Endothelial cell of umbilical vein (primary cell): ENCODE measurements at regions not wholly inside any gene's neighbourhood (a gene's known extent, or its start where the extent isn't known, plus 50 kb on each side); places are given as distances from the start of the nearest gene placed in this dataset.

Experiments
- EZH2 ChIP-seq: IDR thresholded peaks from 2 replicates; pipeline ENCODE4 v1.6.1; 2012; ENCODE audit warnings: borderline replicate concordance, low read depth, mild to moderate bottlenecking, moderate library complexity, low read length, inconsistent platforms; ENCODE audit not compliant: severe bottlenecking
- GATA2 ChIP-seq: IDR thresholded peaks from 2 replicates; pipeline ENCODE4 v1.7.0; 2011; ENCODE audit warnings: low read depth, mild to moderate bottlenecking, moderate library complexity, mixed read lengths, low read length; ENCODE audit not compliant: insufficient read length, insufficient read depth
- MYC ChIP-seq: IDR thresholded peaks from one replicate; pipeline ENCODE4 v1.6.1; 2011; ENCODE audit warnings: mild to moderate bottlenecking, low read depth, low read length
- POLR2A ChIP-seq: IDR thresholded peaks from 2 replicates; pipeline ENCODE4 v1.6.1; 2012; ENCODE audit warnings: low read depth, mild to moderate bottlenecking, control low read depth, low read length
- POLR2AphosphoS5 ChIP-seq: IDR thresholded peaks from 2 replicates; pipeline ENCODE4 v1.6.1; 2012; ENCODE audit warnings: low read depth, mild to moderate bottlenecking, control low read depth, low read length, moderate library complexity; ENCODE audit not compliant: insufficient read depth
- TF ChIP-seq, protein P1 (sequence below), 2 donors: IDR thresholded peaks; 1 replicate in 1 of 2; 2 replicates in 1 of 2; pipeline ENCODE4 v1.5.1; 2011; ENCODE audit warnings: low read length in 2 of 2, mild to moderate bottlenecking in 2 of 2, moderate library complexity in 2 of 2, control low read depth in 1 of 2, inconsistent platforms in 1 of 2, low read depth in 1 of 2; ENCODE audit not compliant: insufficient read depth in 1 of 2; ENCODE audit errors: extremely low read depth in 1 of 2

DNA sequence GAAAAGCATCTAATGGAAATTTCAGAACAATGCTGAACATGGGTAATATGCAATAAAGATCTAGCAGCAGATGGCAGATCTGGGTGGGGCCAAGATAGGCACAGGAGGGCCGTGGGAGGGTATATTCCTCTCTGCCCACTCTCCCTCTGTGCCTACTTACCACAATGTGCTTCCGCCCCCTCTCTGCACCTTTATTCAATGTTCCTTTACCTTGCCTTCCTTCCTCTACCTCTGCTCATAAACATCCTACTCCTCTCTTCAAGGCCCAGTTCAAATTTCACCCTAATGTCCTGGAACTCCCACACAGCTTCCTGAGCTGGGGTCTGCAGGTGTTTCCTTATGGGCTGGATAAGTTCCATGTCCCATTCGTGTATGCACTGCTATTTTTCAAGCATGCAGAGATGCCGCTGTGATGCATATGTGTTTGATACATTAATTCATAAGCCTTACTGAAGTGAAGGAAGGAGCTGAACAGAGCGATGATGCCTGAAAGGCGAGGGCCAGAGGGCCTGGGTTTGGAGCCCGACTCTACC is 65.6 kb upstream of the EDEM3 start:
- TF ChIP-seq, protein P1, sequence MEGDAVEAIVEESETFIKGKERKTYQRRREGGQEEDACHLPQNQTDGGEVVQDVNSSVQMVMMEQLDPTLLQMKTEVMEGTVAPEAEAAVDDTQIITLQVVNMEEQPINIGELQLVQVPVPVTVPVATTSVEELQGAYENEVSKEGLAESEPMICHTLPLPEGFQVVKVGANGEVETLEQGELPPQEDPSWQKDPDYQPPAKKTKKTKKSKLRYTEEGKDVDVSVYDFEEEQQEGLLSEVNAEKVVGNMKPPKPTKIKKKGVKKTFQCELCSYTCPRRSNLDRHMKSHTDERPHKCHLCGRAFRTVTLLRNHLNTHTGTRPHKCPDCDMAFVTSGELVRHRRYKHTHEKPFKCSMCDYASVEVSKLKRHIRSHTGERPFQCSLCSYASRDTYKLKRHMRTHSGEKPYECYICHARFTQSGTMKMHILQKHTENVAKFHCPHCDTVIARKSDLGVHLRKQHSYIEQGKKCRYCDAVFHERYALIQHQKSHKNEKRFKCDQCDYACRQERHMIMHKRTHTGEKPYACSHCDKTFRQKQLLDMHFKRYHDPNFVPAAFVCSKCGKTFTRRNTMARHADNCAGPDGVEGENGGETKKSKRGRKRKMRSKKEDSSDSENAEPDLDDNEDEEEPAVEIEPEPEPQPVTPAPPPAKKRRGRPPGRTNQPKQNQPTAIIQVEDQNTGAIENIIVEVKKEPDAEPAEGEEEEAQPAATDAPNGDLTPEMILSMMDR (IDR thresholded peaks at IDR 0.05; ENCODE audit: extremely low read depth in 1 of 2, insufficient read depth in 1 of 2, low read depth in 1 of 2, low read length in 2 of 2) = no peak
- TF ChIP-seq POLR2AphosphoS5 (no peak), EZH2 (no peak), MYC (no peak), POLR2A (no peak), GATA2 (no peak)
